Neural cell (in vitro differentiated cells): ENCODE measurements at regions not wholly inside any gene's neighbourhood (a gene's known extent, or its start where the extent isn't known, plus 50 kb on each side); places are given as distances from the start of the nearest gene placed in this dataset.

ENCODE experiments used
- H2AFZ ChIP-seq: fragments of 200-600, 300-800 bp; sonication (generic), shearing (Covaris generic); 2 replicates; pipeline ENCODE4 v1.6.0; 2014; ENCODE audit warnings: low read depth, mild to moderate bottlenecking, antibody characterized with exemption, low read length, moderate library complexity
- H3F3A ChIP-seq: fragments of 200-600 bp; shearing (Covaris generic); 2 replicates; pipeline ENCODE4 v1.6.1; 2016; ENCODE audit warnings: mild to moderate bottlenecking, moderate library complexity, mixed read lengths, antibody characterized with exemption, low read length; ENCODE audit not compliant: insufficient read depth, poor library complexity, severe bottlenecking
- H3K27ac ChIP-seq: fragments of 200-600, 300-800 bp; sonication (generic), shearing (Covaris generic); 2 replicates; pipeline ENCODE4 v1.5.1; 2014; ENCODE audit warnings: mild to moderate bottlenecking, low read length, moderate library complexity
- H3K27me3 ChIP-seq: fragments of 300-800, 200-600 bp; sonication (generic), shearing (Covaris generic); 2 replicates; pipeline ENCODE4 v1.6.0; 2014; ENCODE audit warnings: mild to moderate bottlenecking, low read depth, low read length, moderate library complexity; ENCODE audit not compliant: insufficient read depth
- H3K36me3 ChIP-seq: fragments of 300-800, 200-600 bp; sonication (generic), shearing (Covaris generic); 2 replicates; pipeline ENCODE4 v1.5.1; 2014; ENCODE audit warnings: mild to moderate bottlenecking, antibody characterized with exemption, low read length, moderate library complexity; ENCODE audit not compliant: insufficient read depth
- H3K4me2 ChIP-seq: fragments of 300-800, 200-600 bp; sonication (generic), shearing (Covaris generic); 2 replicates; pipeline ENCODE4 v1.6.0; 2014; ENCODE audit warnings: mild to moderate bottlenecking, low read length
- H3K4me3 ChIP-seq: fragments of 300-800, 200-600 bp; sonication (generic), shearing (Covaris generic); 2 replicates; pipeline ENCODE4 v1.5.1; 2014; ENCODE audit warnings: mild to moderate bottlenecking, low read length, moderate library complexity
- H3K79me2 ChIP-seq: fragments of 200-600 bp; shearing (Covaris generic); replicated peaks from 2 replicates; pipeline ENCODE4 v1.6.0; 2014; ENCODE audit warnings: mild to moderate bottlenecking, low read length, moderate library complexity; ENCODE audit not compliant: insufficient read depth
- H3K9ac ChIP-seq: fragments of 300-800, 200-600 bp; sonication (generic), shearing (Covaris generic); 2 replicates; pipeline ENCODE4 v1.6.1; 2016; ENCODE audit warnings: mild to moderate bottlenecking, low read length, mixed read lengths
- H3K9me2 ChIP-seq: fragments of 200-600 bp; shearing (Covaris generic); 2 replicates; pipeline ENCODE4 v1.6.1; 2016; ENCODE audit warnings: mild to moderate bottlenecking, low read length, mixed read lengths; ENCODE audit not compliant: insufficient read depth
- H3K9me3 ChIP-seq: fragments of 200-600, 300-800 bp; sonication (generic), shearing (Covaris generic); 2 replicates; pipeline ENCODE4 v1.6.1; 2016; ENCODE audit warnings: mild to moderate bottlenecking, mixed run types, low read length, moderate library complexity, mixed read lengths
- H4K20me1 ChIP-seq: fragments of 200-600 bp; shearing (Covaris generic); 2 replicates; pipeline ENCODE4 v1.6.1; 2016; ENCODE audit warnings: mild to moderate bottlenecking, mixed run types; ENCODE audit not compliant: insufficient read depth
- CTCF ChIP-seq: fragments of 450-650 bp; IDR thresholded peaks from 2 replicates; pipeline ENCODE4 v1.5.1; 2014; ENCODE audit warnings: antibody characterized with exemption, mild to moderate bottlenecking, moderate library complexity; ENCODE audit not compliant: poor library complexity, severe bottlenecking
- EP300 ChIP-seq: fragments of 450-650 bp; conservative IDR thresholded peaks from 2 replicates; pipeline ENCODE4 v1.6.1; 2014; ENCODE audit warnings: antibody characterized with exemption, mild to moderate bottlenecking, moderate library complexity; ENCODE audit not compliant: poor library complexity, severe bottlenecking
- EZH2 ChIP-seq: fragments of 200-600, 300-800 bp; shearing (Covaris generic), sonication (generic); IDR thresholded peaks from 2 replicates; pipeline ENCODE4 v1.6.1; 2014; ENCODE audit warnings: antibody characterized with exemption, low read length, borderline replicate concordance, mild to moderate bottlenecking; ENCODE audit not compliant: insufficient read depth, poor library complexity, severe bottlenecking
- MXI1 ChIP-seq: fragments of 450-650 bp; conservative IDR thresholded peaks from 2 replicates; pipeline ENCODE4 v1.6.1; 2014; ENCODE audit warnings: antibody characterized with exemption, mild to moderate bottlenecking; ENCODE audit not compliant: poor library complexity, severe bottlenecking
- POLR2AphosphoS5 ChIP-seq: IDR thresholded peaks from 2 replicates; pipeline ENCODE4 v1.6.1; 2012
- RAD21 ChIP-seq: fragments of 450-650 bp; conservative IDR thresholded peaks from 2 replicates; pipeline ENCODE4 v1.6.1; 2014; ENCODE audit warnings: antibody characterized with exemption, mild to moderate bottlenecking, moderate library complexity
- REST ChIP-seq: IDR thresholded peaks from 2 replicates; pipeline ENCODE4 v1.6.1; 2012; ENCODE audit warnings: borderline replicate concordance
- SMC3 ChIP-seq: fragments of 450-650 bp; conservative IDR thresholded peaks from 2 replicates; pipeline ENCODE4 v1.6.1; 2014; ENCODE audit warnings: antibody characterized with exemption, mild to moderate bottlenecking, moderate library complexity; ENCODE audit not compliant: poor library complexity
- TAF1 ChIP-seq: IDR thresholded peaks from 2 replicates; pipeline ENCODE4 v1.6.1; 2012; ENCODE audit warnings: low read depth

- no peak overlapping the region for H2AFZ ChIP-seq
- TF ChIP-seq CTCF = no peak
- TF ChIP-seq EZH2 = no peak
- no peak for TF ChIP-seq TAF1
- TF ChIP-seq EP300 = no peak
- TF ChIP-seq MXI1 = no peak
- TF ChIP-seq POLR2AphosphoS5 = no peak
- no peak for TF ChIP-seq SMC3
- TF ChIP-seq RAD21 = no peak
- TF ChIP-seq REST = no peak
- no peaks in the 10 kb centered on the region for H3K79me2 ChIP-seq
These were observed 94.7 kb upstream of the CCN2 start for GRCh38 chr6:132045877-132046276.

GRCh38 chr6:132043148-132043547, 92.0 kb upstream of the CCN2 start:
- no peak overlapping the region for H2AFZ ChIP-seq
- H3K36me3 ChIP-seq = no peaks in the 10 kb centered on the region
- no peaks in the 10 kb centered on the region for H3K79me2 ChIP-seq
- H3K4me2 ChIP-seq = no peak overlapping the region
- H3K9me2 ChIP-seq = no peaks in the 10 kb centered on the region
- H3K27me3 ChIP-seq = no peaks in the 10 kb centered on the region
- no peak overlapping the region for H3K4me3 ChIP-seq
- no peaks in the 10 kb centered on the region for H4K20me1 ChIP-seq
- TF ChIP-seq EP300 (no peak), CTCF (no peak), TAF1 (no peak), POLR2AphosphoS5 (no peak), EZH2 (no peak), REST (no peak), SMC3 (no peak), MXI1 (no peak), RAD21 (no peak)
- no peak overlapping the region for H3K9ac ChIP-seq
- H3K9me3 ChIP-seq = no peaks in the 10 kb centered on the region
- no peak overlapping the region for H3K27ac ChIP-seq
- H3F3A ChIP-seq = no peaks in the 10 kb centered on the region

More at GRCh38 chr6:132045877-132046276, 94.7 kb upstream of the CCN2 start:
- Histone ChIP-seq H3K27me3 (no peaks in the 10 kb centered on the region), H3K4me2 (no peak overlapping the region), H3F3A (no peaks in the 10 kb centered on the region), H3K9me2 (no peaks in the 10 kb centered on the region), H3K36me3 (no peaks in the 10 kb centered on the region), H3K4me3 (no peak overlapping the region), H3K9me3 (no peaks in the 10 kb centered on the region), H3K27ac (no peak overlapping the region), H3K9ac (no peak overlapping the region), H4K20me1 (no peaks in the 10 kb centered on the region)
